COLO668 (cell line): ENCODE measurements at regions not wholly inside any gene's neighbourhood (a gene's known extent, or its start where the extent isn't known, plus 50 kb on each side); places are given as distances from the start of the nearest gene placed in this dataset.
"Not testable (repeated sequence)": the region's sequence is repeated elsewhere in the genome, so short reads cannot be mapped to it uniquely, and the experiment has no call there.

Experiments used
- DNase-seq: peaks from one replicate; lab custom pipeline; 2025; ENCODE audit not compliant: unreplicated experiment; lab: John Stamatoyannopoulos, UW

DNA sequence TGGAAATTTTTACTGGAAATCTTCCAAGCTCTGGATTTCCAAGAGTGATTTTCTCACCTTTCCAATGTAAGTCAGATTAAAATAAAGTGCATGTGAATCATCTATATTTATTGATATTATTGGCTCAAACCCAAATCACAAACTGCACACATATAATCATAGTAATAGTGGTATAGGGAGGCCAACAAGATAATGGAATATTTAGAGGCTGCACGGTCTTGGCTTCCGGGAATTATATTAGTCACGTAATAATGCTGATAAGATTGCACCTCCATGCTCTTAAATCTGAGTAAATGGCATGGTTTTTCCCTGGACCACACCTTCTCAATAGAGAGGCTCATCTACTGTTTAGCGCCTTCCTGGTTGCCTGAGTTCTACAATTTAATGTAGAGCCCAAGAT lies 567.1 kb upstream of the NR2F2 start:
- no peak for DNase-seq

DNA sequence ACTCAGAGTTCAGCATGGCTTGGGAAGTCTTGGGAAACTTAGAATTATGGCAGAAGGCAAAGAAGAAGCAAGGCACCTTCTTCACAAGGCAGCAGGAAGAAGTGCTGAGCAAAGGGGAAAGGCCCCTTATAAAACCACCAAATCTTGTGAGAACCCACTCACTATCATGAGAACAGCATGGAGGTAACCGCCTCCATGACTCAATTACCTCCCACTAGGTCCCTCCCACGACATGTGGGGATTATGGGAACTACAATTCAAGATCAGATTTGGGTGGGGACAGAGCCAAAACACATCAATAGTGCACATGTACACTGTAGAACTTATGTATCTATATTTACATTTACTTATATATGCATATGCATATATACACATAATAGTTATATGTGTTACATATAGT lies 565.3 kb upstream of the NR2F2 start:
- no peak for DNase-seq

DNA sequence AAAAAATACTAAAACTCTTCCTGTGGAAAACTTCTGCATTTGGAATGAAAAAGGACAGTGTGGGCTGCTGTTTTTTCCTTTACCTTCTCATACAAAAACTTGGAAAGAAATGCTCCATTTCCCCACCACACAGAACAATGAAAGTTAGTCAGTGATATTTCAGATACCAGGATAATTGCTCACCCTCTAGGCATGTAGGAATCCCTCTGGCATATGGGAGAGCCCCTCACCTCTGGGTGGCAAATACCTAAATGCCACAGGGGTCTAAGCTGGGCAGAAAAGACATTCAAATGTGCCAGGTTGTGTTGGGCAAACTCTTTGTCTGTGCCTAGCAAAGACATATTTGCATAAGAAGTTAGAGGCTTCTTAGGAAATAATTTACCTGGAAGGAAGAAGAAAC lies 560.3 kb upstream of the NR2F2 start:
- no peak for DNase-seq

DNA sequence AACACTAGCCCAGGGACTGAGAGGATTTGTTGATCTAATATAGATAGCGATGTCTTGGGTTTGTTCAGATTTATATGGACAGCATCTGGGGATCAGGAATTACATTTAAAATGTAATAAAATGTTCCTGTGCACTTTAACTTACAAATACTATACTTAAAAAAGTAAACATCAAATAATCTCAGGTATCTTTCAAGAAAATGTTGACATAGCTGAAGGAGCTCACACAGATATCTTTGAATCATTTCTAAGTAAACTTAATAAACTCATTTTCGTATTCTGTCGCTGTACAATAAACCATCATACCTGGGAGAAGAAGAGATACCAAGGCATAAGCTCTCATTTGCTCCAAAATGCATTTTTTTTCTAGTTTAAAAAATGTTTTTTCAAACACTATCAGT lies 557.5 kb upstream of the NR2F2 start:
- DNase-seq: no peak

DNA sequence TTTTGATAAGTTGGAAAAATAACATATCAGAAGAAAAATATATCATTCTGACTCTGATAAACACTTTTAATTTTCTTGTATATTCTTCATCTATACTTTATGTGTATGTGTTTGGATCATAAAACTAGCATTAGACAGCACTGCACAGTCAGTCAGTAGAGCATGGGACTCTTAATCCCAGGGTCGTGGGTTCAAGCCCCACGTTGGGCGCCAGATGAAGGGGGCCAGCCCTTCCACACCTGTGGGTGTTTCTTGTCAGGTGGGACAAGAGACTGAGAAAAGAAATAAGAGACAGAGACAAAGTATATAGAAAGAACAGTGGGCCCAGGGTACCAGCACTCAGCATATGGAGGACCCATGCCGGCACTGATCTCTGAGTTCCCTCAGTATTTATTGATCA lies 546.0 kb upstream of the NR2F2 start:
- no peak for DNase-seq

DNA sequence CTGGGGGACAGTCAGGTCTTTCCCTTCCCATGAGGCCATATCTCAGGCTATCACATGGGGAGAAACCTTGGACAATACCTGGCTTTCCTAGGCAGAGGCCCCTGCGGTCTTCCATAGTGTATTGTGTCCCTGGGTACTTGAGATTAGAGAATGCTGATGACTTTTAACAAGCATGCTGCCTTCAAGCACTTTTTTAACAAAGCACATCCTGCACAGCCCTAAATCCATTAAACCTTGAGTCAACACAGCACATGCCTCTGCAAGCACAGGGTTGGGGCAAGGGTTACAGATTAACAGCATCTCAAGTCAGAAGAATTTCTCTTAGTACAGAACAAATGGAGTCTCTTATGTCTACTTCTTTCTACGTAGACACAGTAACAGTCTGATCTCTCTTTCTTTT lies 545.2 kb upstream of the NR2F2 start:
- DNase-seq: not testable (repeated sequence)

DNA sequence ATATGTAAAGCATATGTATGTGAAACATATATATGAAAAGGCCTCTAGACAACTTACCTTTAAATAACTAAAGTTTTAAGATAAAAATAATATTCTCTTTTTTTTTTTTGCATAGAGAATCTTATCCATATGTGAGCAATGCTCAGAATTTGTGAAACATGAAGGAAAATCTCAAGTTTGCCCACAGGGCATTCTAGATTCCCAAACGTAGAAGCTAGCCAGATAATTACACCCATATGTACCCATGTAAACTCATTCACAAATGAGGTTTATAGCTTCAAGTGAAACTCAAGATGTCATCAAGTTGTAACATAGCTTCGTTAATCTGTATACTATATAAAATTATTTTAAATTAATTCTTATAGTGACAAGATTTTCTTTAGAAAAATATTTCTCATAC lies 537.3 kb upstream of the NR2F2 start:
- no peak for DNase-seq

DNA sequence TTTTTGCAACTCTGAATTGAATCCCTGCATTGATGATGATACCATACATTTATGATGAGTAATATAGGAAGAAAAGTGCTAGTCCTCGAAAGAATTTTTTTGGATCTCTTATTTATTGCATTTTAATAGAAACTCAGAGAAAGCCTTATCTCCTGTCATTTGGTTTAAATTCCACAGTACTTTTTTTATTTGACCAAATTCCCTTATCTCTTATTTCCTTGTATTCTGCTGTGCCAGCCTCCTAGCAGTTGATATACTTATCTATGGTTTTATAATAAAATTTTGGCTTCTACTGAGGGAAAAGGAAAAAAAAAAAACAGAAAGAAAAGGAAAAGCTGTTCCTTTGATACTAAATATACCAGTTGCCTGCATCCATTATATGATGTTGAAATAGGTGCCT lies 535.1 kb upstream of the NR2F2 start:
- DNase-seq: no peak

DNA sequence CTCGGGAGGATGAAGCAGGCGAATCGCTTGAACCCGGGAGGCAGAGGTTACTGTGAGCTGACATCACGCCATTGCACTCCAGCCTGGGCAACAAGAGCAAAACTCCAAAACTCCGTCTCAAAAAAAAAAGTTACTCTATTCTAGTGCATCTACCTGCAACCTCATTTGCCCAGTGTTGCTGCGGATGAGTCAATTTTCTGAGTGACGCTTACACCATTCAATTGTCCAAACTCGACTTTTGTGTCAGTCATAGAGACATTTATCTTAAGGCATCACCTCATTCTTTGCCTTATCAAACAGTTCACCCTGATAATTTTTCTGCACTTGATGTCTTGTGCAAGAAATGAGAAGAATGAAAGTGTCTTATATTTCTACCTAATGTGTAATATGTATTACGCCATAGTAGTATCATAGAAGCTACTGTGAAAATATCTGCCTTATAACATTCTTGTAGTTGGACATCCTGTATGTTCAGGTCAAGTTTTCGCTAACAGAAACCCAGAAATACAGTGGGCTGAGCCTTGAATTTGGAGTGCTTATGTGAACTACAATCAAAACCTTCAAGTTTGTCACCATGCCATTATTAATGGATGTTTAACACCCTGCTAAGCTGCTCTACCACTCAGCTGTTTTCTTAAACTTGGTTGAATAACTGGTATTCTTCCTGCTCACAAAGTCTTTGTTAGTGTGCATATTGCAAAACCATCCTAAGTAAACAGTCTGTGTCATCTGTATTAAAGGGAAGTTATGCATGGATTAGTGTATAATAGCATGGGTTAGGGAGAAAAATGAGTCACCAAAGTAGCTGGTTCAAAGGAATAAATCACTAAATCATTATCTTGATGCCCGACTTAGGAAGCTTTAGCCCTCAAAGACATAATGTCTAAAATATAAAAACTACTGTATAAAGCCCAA lies 531.0 kb upstream of the NR2F2 start:
- DNase-seq: no peak

DNA sequence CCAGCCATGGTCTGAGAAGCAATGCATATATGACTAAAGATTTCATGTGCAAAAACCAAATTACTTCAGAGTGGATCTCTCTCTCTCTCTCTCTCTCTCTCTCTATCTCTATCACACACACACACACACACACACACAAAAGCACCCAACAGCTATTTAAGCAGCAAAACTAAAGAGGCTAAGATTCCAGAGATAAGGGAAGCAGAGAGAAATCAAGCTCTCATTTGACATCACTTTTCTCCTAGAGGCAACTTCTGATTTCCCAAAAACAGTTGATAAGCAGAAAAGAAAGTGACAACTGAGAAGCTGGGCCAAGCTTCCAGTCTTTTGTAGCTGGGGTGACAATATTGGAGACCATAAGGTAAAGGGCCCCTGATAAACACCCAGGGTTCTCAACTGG lies 526.0 kb upstream of the NR2F2 start:
- no peak for DNase-seq

DNA sequence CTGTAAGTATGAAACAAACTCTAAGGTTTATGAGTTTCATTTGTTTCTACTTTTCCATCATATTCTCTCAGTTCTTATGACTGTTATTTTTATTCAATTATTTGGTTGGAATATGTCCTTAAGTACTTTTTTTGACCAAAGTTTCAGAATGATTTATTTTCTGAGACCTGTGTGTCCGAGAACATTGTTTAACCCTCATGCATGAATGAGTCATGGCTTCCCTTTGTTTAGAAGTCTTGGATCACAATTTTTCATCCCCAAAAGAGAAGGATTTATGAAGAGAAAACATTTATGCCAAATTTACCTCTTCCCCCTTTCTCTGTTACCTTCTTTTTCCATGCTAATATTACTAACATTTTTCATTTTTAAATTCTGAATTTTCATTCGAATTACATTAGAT lies 518.0 kb upstream of the NR2F2 start:
- no peak for DNase-seq

DNA sequence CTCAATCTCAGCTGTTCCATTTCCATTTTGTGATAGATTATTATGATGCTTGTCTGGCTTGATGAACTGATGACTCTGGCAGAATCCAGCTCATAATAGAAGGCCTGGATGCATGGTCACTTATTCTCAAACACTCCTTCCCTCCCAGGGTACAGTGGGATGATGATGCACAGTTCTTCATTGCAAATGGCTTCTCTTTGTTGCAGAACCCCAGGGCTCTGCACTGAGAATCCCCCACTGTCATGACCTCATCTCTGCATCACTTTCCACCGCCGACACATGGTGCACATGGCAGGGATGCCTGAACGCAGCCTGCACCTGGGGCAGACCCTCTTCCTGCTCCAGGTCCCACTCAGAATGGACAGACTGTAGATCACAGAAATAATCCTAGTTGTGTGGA lies 515.6 kb upstream of the NR2F2 start:
- no peak for DNase-seq

DNA sequence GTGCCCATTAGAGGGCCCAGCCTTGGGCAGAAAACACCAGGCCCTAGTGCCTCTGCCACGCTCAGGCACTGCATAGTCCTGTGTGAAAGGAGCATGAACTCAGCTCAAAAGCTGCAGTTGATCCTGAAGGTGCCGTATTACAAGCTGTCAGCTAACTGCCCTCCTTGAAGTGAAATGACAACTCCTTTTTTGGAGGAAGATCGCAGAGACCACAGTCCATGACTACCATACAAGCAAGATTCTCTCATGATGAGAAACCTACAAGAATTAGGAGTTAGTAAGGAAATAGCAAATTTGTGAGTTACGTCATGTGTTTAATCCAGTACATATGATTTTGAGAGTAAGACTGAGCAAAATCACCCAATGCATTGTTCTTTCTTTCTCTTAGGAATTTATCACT lies 513.9 kb upstream of the NR2F2 start:
- no peak for DNase-seq

DNA sequence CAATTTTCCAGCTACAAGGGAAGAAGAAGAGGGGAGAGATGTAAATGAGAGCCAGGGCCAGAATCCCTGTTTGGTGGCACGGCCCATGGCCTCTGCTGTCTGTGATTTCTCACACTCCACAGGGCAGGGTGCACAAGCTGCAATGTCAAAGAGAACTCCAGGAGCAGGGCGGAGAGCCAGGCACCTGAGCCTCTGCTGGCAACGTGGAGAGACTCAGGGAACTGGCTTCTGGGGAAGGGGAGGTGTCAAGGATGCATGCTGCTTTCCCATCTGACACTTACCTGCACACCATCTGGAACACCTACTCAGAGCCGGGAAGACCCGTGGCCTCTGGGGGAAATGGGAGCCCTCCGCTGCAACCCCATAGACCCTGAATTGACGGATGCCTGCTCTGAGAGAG lies 507.5 kb upstream of the NR2F2 start:
- no peak for DNase-seq

DNA sequence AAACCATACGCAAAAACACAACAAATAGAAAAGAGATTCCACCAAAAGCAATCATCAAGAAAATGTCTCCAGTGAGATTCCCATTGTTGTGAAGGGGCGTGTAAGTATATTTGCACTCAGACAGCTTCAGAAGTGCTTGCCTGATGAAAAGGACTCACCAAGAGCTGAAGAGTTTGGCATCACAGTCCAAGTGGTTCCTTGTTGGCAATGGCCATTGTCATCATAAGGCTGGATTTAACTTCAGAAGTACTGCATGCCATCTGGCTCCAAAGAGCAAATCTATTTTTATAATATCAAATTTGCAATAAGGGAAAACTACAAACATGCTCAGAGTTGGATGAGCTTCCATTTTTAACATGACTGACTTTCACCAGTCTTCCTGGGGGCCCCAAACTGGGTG lies 505.3 kb upstream of the NR2F2 start:
- no peak for DNase-seq

DNA sequence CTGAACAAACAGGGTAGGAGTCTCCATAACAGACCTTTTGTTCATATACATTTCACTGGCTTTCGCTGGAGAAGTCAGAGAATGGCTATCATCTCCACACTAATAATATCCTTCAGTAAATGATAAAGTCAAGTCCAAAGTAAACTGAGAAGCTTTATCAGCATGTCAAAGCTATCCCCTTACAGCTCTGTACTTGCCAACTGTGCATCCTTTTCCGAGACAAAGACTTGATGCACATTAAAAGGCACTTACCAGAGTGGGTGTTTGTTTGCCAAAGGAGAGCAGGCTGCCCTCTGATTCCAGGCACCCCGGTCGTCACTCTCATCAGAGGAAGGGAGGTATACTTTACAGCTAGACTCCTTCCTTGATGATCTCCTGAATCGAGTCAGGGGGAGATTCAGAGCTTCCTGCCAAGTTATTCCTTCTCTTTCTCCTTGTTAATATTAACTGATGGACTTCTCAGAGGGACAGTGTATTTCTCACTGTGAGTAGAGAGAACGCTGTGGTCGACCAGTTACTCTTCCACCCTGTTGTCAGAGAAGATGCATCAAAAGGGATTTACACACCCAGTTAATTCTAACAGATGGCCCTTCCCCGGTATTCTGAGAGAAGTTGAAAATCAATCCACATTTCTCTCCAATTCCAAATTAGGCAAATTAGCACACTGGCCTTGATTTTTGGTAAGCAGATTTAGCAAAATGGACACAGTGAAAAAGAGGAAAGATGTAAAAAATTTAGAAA lies 504.7 kb upstream of the NR2F2 start:
- peak; percentile 63 for DNase-seq

DNA sequence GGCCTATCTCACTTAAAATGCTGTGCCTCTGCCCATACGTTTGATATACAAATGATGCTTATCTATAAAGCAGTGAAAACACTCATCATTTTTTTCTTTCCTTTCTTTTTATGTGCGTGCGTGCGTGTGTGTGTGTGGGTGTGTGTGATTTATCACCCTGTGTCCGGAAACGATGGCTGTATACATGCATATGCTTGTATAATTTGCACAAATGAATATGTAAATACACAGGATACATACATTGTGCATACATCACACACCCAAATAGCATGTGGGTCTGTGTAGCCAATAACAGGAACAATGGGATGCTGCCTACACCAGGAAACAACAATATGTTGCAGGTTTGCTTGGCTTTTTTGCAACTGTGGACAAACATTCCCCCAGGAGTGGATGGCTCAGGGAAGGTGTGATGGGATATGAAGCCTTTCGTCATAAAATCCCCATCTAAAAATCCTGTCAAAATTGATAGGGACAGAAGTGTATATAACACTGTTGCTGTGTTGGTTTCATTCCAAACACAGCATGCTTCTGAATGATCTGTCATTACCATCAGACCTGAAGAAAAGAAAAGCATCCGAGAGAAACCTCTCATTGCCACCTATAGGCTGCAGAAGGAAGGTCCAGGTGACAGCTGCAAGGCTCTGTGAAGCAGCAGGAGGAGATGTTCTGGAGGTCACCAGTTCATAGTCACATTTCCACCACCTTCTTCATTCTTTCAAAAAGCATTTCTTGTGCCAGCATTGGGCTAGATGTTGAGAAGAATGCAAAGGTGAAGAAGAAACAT lies 503.9 kb upstream of the NR2F2 start:
- no peak for DNase-seq

DNA sequence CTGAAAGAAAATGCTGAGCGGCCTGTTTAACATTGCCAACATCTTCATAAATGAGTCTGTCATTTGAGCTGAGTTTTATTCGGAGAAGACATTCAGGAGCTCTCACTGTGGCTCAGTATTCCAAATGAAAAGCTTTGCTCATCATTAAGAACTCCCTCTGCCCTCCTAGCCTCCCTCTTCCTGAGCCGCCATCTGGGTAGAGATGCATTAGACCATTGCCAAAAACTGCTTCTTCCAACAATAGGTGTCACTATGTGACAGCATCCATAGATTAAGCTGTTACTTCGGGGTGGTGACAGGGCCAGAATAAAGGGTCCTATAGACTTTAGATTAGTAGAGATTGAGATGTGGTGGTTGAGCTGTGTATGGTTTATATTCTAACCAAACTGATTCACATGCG lies 501.4 kb upstream of the NR2F2 start:
- no peak for DNase-seq

DNA sequence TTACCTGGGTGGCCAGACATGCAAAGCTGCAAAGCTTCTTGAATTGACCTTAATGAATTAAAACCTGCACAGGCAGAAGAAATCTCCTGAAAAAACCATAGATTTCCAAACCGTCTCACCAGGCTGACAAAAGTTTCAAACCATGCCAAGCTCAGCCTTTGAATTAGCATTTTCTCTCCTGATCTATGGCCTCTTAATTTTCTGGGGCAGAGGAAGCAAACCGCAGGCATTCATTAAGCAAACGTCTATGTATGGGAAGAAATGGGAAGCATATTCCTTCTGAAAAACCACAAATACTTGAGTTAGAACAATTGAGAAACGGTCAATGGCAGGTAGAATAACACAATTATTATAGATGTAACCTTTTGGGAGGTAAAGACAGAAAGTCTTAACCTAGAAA lies 500.2 kb upstream of the NR2F2 start:
- DNase-seq: no peak

DNA sequence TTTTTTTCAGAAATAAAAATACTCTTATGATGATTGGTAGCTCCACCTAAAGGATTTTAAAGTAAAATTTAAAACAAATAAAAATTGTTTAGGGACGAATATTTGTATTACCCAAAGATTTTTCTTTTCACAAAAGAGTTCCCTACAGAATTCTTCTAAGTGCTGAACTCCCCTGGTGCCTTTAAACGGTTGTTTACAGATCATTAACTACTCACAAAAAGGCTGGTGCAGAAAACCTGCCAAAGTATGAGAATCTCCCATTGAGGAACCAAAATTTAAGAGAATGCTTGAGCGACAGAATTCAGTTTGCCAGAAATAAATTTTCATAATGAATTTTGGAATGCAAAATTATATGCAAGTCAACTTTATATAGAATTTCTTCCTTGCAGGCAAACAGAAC lies 497.8 kb upstream of the NR2F2 start:
- no peak for DNase-seq

DNA sequence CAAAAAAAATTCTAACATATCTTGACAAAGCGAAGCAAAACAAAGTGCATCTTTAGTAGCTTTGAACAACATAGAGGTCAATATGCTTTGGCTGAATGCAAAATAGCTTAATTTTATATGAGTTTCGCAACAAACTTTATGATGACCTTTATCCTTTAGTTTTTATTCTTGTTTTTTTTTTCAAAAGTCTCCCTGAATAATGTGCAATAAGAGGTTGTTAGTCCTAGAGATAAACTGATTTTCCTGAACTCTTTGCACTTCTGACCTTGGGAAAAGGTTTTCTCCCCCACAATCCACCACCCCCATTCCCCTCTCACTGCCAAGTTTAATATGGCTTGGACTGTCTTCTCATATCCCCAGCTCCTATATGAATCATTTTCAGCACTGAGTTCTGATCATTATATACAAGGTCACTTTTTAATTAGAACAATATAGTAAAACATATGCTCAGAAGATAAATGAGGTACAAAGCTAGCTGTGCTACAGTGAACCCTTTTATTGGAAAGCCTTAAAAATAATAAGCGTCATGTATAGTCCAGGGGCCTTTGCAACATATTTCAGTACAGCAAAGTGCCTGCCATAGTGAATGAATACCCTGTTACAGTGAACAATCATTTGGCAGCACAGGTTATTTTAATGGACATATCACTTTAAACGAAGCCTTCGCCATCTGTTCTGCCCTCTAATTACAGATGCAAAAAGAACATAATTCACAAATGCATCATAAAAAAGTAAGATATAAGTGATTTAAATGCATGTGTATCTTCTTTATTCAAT lies 496.3 kb upstream of the NR2F2 start:
- DNase-seq: no peak
